HG02798 (cell line): ENCODE measurements at regions not wholly inside any gene's neighbourhood (a gene's known extent, or its start where the extent isn't known, plus 50 kb on each side); places are given as distances from the start of the nearest gene placed in this dataset.

Source experiments
- ATAC-seq: cut with Tn5 transposase; IDR thresholded peaks from one replicate; pipeline ENCODE4 v1.9.1; 2021; ENCODE audit warnings: mild to moderate bottlenecking; ENCODE audit not compliant: unreplicated experiment, poor library complexity

- ATAC-seq: no peak
Observed at GRCh38 chr2:14684516-14684915, 52.0 kb downstream of the LRATD1 start.

DNA sequence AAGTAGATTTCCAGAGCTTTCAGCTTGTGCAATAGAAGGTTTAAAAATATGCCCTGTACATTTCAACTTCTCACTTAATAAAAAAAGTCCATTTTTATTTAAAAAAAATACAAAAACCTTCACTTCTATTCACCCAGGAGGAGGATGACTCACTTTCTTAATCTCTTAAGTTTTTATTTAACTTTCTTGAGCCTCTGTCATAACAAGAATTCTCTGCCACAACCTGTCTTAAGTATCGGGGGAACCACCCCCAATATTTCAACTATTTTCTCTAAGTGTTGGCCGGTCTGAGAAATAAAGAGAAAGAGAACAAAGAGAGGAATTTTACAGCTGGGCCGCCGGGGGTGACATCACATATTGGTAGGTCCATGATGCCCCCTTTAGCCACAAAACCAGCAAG is 58.4 kb downstream of the LRATD1 start:
- ATAC-seq: no peak

DNA sequence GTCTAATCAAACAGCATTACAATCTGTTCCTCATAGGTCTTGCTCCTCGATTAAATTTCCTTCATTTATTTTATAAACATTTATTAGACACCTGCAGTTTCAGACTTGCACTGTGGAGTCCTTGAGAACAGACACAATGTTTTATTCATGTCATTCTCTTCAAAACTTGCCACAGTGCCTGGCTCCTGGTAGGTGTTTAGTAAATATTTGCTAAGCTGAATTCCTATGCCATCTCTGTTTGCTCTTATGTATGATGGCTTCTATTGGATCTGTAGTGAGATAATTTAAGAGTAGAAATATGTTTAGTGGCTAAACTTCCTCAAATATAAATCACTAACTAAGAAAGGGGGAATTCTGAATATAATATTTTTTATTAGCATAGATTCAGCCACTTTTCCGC is 61.4 kb downstream of the LRATD1 start:
- ATAC-seq: no peak

DNA sequence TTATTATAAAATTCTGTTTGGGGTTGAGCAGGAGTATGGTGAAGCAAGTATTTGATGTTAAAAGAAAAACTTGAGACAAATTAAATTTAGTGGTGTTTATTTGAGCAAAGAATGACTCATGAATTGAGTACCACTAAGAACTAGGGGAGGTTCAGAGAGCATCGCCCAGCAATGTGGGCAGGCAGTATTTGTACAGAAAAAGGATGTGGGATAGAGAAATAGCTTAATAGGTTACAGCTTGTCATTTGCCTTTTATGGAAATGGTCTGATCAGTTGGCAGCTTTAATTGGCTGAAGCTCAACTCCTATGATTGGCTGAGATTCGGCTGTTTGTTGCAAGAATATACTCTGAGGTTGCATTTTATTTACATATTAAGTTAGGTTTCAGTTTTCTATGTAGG is 68.2 kb downstream of the LRATD1 start:
- ATAC-seq: no peak

GRCh38 chr2:14702258-14702657 is 69.7 kb downstream of the LRATD1 start:
- no peak for ATAC-seq

DNA sequence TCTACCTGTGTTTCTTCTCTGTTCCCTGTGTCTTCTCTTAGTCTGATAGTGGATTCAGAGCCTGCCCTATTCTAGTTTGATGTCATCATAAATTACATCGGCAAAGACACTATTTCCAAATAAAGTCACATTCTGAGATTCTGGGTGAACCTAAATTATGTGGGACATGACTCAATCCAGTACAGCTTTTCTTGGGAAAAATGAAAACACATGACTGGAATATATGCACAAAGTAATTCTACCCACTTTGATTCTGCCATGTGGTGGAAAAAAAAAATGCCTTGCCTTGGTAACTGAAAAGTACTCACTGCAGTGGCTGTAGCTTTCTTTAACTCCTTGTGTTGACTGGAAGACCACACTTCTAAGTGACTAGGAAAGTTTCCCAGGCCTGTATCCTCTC is 73.7 kb downstream of the LRATD1 start:
- no peak for ATAC-seq

GRCh38 chr2:14712111-14712510 is 79.6 kb downstream of the LRATD1 start:
- no peak for ATAC-seq

GRCh38 chr2:14713248-14713647 is 80.7 kb downstream of the LRATD1 start:
- ATAC-seq: no peak

GRCh38 chr2:14715600-14715999 is 83.1 kb downstream of the LRATD1 start:
- ATAC-seq: no peak

GRCh38 chr2:14716319-14716718 is 83.8 kb downstream of the LRATD1 start:
- ATAC-seq: no peak

DNA sequence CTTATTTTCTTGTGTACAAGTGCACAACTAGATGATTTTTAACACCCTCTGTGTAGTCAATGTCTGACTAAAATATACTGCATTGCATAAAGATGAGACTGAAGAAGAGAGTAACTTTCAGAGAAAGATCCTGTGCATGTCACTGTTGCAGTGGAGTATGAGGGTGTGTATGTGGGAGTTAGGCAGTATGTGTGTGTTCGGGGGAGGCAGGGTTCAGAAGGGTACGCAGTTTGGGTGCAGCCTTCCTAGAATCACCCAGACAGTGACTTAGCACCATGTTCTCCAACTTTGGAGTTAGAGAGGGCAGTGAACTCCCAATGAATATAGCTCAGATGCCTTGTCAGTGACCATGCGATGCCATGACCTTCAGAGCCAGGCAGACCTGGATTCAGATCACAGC is 84.6 kb downstream of the LRATD1 start:
- ATAC-seq: no peak

DNA sequence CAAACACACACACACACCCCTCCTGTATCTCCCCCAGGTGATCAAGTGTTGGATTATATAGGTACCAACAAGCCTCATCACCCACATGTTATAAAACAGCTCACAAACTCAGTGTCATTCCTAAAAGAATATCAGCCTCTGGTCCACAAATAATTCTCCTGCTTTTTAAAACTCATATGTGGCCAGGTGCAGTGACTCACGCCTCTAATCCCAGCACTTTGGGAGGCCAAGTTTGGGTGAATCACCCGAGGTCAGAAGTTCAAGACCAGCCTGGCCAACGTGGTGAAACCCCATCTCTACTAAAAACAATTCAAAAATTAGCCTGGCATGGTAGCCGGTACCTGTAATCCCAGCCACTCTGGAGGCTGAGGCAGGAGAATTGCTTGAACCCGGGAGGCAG is 87.8 kb downstream of the LRATD1 start:
- ATAC-seq: no peak

DNA sequence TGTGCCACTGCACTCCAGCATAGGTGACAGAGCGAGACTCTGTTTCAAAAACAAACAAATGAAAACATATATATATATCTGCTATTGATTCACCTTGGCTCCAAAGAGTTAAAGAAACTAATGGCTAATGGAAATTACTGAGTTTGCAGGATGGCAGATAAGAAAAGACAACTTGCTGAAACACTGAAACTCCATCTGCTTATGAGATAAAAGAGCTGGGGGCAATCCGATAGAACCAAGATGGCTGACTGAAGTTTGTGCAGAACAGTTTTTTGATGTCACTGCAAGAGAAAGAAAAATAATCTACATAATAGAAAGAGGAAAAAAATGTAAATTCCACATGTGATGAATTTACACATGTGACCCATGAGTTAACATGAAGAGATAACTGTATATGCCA is 88.2 kb downstream of the LRATD1 start:
- ATAC-seq: no peak

DNA sequence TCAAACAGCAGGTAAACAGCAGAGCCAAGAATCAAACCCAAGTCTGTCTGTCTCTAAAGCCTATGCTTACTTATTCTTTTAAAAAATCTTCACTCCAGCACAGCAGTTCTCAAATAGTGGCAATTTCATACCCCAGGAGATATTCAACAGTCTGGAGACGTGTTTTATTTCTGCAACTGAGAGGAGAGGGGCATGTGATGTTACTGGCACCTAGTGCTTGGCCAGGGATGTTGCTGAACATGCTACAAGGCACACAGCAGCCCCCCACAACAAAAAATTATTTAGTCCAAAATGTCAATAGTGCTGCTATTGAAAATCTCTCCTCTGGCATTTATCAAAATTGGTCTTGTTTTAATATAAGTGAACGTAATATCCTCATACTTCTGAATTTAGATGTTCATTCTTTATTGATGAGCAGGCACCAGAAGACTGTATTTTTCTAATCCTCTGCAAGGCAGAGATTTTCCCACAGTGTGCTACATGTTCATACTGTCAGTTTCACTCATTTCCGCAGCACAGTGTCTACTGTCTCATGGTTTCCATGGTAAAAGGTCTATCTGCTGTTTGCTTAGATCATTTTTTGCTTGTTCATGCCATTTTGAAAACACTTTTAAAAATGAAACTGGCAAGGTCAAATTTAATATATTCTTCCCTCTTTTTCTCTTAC is 90.5 kb downstream of the LRATD1 start:
- ATAC-seq: no peak

DNA sequence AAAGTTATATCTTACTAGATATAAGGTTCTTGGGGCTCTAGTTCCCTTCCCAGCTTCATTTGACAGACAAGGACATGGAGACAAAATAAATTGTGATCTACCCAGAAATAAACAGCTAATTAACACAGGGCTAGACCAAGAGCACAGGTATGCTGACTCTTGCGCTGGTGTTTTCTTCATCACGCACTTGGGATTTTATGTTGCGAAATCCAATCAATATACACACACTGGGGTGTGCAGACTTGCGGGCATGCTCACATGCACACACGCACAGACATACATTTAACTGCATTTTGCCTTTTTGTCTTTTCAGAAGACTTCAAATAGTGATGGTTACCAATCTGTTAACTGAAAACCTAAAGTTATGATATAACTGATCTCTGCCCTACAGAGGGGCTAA is 91.2 kb downstream of the LRATD1 start:
- ATAC-seq: no peak

- no peak for ATAC-seq
Observed at GRCh38 chr2:14735696-14736095, 103.2 kb downstream of the LRATD1 start.

- ATAC-seq: no peak
Observed at GRCh38 chr2:14737201-14737600, 104.7 kb downstream of the LRATD1 start.

DNA sequence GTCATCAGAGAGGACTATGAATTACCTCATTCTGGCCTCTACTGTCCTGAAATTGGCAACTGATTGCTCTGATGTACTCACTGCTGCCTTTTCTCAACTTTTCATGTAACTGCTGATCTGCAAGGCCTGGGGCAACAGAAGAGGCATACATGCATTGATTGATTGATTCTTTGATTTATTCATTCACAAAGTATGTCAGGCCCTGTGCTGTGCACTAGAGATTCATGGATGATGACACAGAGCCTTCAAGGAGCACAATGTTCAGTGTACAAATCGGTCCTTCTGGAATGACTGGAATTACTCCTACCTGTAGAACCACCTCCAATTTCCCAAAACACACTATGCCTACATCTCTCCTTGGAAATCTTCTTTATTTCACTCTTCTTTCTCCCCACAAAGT is 111.3 kb downstream of the LRATD1 start:
- no peak for ATAC-seq

- no peak for ATAC-seq
Observed at GRCh38 chr2:14745288-14746076, 113.0 kb downstream of the LRATD1 start.

GRCh38 chr2:14746133-14746532 is 113.6 kb downstream of the LRATD1 start:
- no peak for ATAC-seq

GRCh38 chr2:14747447-14747846 is 114.9 kb downstream of the LRATD1 start:
- ATAC-seq: no peak

DNA sequence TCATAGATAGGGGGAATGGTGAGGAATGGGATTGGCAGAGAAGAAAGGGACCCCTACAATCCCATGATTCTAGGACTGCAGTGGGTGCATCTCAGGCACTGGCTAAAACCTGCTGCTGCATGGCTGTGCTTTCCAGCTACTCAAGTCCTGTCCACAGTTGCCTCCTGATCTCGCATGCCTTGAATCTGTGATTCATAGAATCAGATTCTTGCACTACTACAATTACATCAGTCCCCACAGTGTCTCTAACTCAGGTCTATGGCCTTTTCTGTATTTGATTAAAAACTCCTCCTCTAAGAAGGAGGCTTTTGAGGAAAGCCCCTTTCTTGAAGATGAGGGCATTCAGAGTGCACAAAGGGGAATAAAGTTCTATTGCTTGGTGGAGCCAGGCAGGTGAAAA is 117.4 kb downstream of the LRATD1 start:
- no peak for ATAC-seq
